ENCODE measurements at regions not wholly inside any gene's neighbourhood (a gene's known extent, or its start where the extent isn't known, plus 50 kb on each side); places are given as distances from the start of the nearest gene placed in this dataset.

GRCh38 chr7:123303926-123304325 is 104.2 kb upstream of the SLC13A1 start:
- TF ChIP-seq CTCF (IDR thresholded peaks at IDR 0.05; ENCODE audit: low read depth, low read length), result no peak
- no peak for DNase-seq (ENCODE audit: extremely low read depth, low read depth)

GRCh38 chr7:123296965-123297364 is 97.2 kb upstream of the SLC13A1 start:
- DNase-seq (ENCODE audit: extremely low read depth, low read depth), result no peak
- no peak for TF ChIP-seq CTCF (IDR thresholded peaks at IDR 0.05; ENCODE audit: low read depth, low read length)

GRCh38 chr7:123293710-123294109 is 93.9 kb upstream of the SLC13A1 start:
- TF ChIP-seq CTCF (IDR thresholded peaks at IDR 0.05; ENCODE audit: low read depth, low read length), result no peak
- no peak for DNase-seq (ENCODE audit: extremely low read depth, low read depth)

GRCh38 chr7:123292227-123292626 is 92.5 kb upstream of the SLC13A1 start:
- DNase-seq (ENCODE audit: extremely low read depth, low read depth), result no peak
- TF ChIP-seq CTCF (IDR thresholded peaks at IDR 0.05; ENCODE audit: low read depth, low read length), result no peak

GRCh38 chr7:123289200-123289599 is 89.4 kb upstream of the SLC13A1 start:
- TF ChIP-seq CTCF (IDR thresholded peaks at IDR 0.05; ENCODE audit: low read depth, low read length), result no peak
- DNase-seq (ENCODE audit: extremely low read depth, low read depth), result no peak

GRCh38 chr7:123285076-123285700 is 85.4 kb upstream of the SLC13A1 start:
- no peak for TF ChIP-seq CTCF (IDR thresholded peaks at IDR 0.05; ENCODE audit: low read depth, low read length)
- no peak for DNase-seq (ENCODE audit: extremely low read depth, low read depth)

GRCh38 chr7:123283373-123283772 is 83.6 kb upstream of the SLC13A1 start:
- no peak for DNase-seq (ENCODE audit: extremely low read depth, low read depth)
- no peak for TF ChIP-seq CTCF (IDR thresholded peaks at IDR 0.05; ENCODE audit: low read depth, low read length)

All from AG09319 (cell line).